GM13976 (cell line): ENCODE measurements at regions not wholly inside any gene's neighbourhood (a gene's known extent, or its start where the extent isn't known, plus 50 kb on each side); places are given as distances from the start of the nearest gene placed in this dataset.

Experiments
- DNase-seq: peaks from one replicate; pipeline ENCODE4 v3.0.0; 2012; ENCODE audit warnings: low spot score
- CTCF ChIP-seq: IDR thresholded peaks from 2 replicates; pipeline ENCODE4 v1.5.1; 2012; ENCODE audit warnings: borderline replicate concordance, mild to moderate bottlenecking; ENCODE audit not compliant: insufficient read depth; ENCODE audit errors: extremely low read depth, missing control alignments, control extremely low read depth
- in situ Hi-C: fragments of 300-500 bp; cut with MboI; formaldehyde crosslinking; loops from one replicate; pipeline ENCODE4 v1.12.0; 2022; ENCODE audit warnings: low sequenced_read_pairs, mixed read lengths, inconsistent platforms; ENCODE audit not compliant: unreplicated experiment

GRCh38 chr16:51716195-51716594, 565.1 kb upstream of the SALL1 start:
- in situ Hi-C loops = no loop called here
- DNase-seq = no peak
- TF ChIP-seq CTCF = no peak

GRCh38 chr16:51713502-51713901, 562.4 kb upstream of the SALL1 start:
- TF ChIP-seq CTCF = no peak
- no peak for DNase-seq
- in situ Hi-C loops = no loop called here

GRCh38 chr16:51710905-51711563, 560.0 kb upstream of the SALL1 start:
- in situ Hi-C loops = no loop called here
- TF ChIP-seq CTCF = no peak
- no peak for DNase-seq

GRCh38 chr16:51710186-51710585, 559.1 kb upstream of the SALL1 start:
- no peak for TF ChIP-seq CTCF
- DNase-seq = no peak
- in situ Hi-C loops = no loop called here

GRCh38 chr16:51708861-51709260, 557.8 kb upstream of the SALL1 start:
- no peak for DNase-seq
- no peak for TF ChIP-seq CTCF
- in situ Hi-C loops = no loop called here

- no peak for DNase-seq
- TF ChIP-seq CTCF = no peak
- in situ Hi-C loops = no loop called here
Measured at GRCh38 chr16:51707666-51708065, 556.6 kb upstream of the SALL1 start.

- in situ Hi-C loops = no loop called here
- no peak for TF ChIP-seq CTCF
- no peak for DNase-seq
Measured at GRCh38 chr16:51705142-51705541, 554.1 kb upstream of the SALL1 start.
